Psoas muscle (tissue), 7 donors: ENCODE measurements at regions not wholly inside any gene's neighbourhood (a gene's known extent, or its start where the extent isn't known, plus 50 kb on each side); places are given as distances from the start of the nearest gene placed in this dataset.

Source experiments
- ATAC-seq, 4 donors: fragments of 200-7000 bp; cut with Tn5 transposase; one replicate each; pipeline ENCODE4 v1.9.1; 2020; ENCODE audit warnings: moderate library complexity in 3 of 4, mild to moderate bottlenecking in 2 of 4
- DNase-seq, 2 donors: peaks; one replicate each; pipeline ENCODE4 v3.0.0-alpha.2; 2020
- H3K27ac ChIP-seq: fragments of 200-600 bp; one replicate; pipeline ENCODE4 v1.8.0; 2022
- H3K27me3 ChIP-seq, 3 donors: fragments of 200-600 bp in 1 of 3; one replicate each; pipeline versions ENCODE4 v1.6.1 to v1.8.0; 2013 to 2022; ENCODE audit warnings: low read length in 2 of 3, mild to moderate bottlenecking in 2 of 3, moderate library complexity in 1 of 3; ENCODE audit not compliant: insufficient read depth in 3 of 3
- H3K36me3 ChIP-seq, 2 donors: fragments of 200-600 bp in 1 of 2; one replicate each; pipeline versions ENCODE4 v1.6.1 to v1.8.0; 2013 to 2022; ENCODE audit warnings: low read depth in 1 of 2, mild to moderate bottlenecking in 1 of 2, moderate library complexity in 1 of 2; ENCODE audit not compliant: insufficient read depth in 1 of 2
- H3K4me1 ChIP-seq: fragments of 200-600 bp; one replicate; pipeline ENCODE4 v1.8.0; 2022
- H3K4me3 ChIP-seq: fragments of 200-600 bp; one replicate; pipeline ENCODE4 v1.8.0; 2022; ENCODE audit warnings: mild to moderate bottlenecking
- H3K9me3 ChIP-seq: fragments of 200-600 bp; one replicate; pipeline ENCODE4 v1.8.0; 2022
- CTCF ChIP-seq: fragments of 200-600 bp; IDR thresholded peaks from one replicate; pipeline ENCODE4 v1.8.0; 2022; ENCODE audit warnings: antibody characterized with exemption
- WGBS, 3 donors: extraction: QIAGEN DNeasy Blood & Tissue Kit; methylation state at CpG; one replicate each; pipeline versions ENCODE4 v1.1.6 to v1.1.7; 2013; 5-methylcytosine and 5-hydroxymethylcytosine counted together
- intact Hi-C, 2 donors: fragments of 100-400 bp; cut with DNase I; formaldehyde crosslinking; loops; one replicate each; pipeline versions ENCODE4 v1.11.0 to v1.14.2; 2022
- donor health status: healthy with polysubstance abuse.
- donor health status: DM: no; HTN: no; CAD: no; lungs with moderate emphysema.
- donor health status: Bipolar disorder and iron deficiency.
- donor health status: healthy.
- donor health status: DM: yes; HTN: yes; CAD: no.
- donor health status: DM: no; HTN: no; CAD: no.
- donor health status: DM: yes; HTN: yes; CAD: no.

GRCh38 chr4:62544428-62544827, 1344.3 kb downstream of the ADGRL3 start:
- Histone ChIP-seq H3K27ac (no peak overlapping the region), H3K4me1 (no peaks in the 10 kb centered on the region), H3K27me3 (no peaks in the 10 kb centered on the region), H3K36me3 (no peaks in the 10 kb centered on the region), H3K4me3 (no peak overlapping the region), H3K9me3 (no peaks in the 10 kb centered on the region)
- 73 to 80% (median 73%) methylated on average over 3 of the region's 3 CpGs for WGBS, 3 donors
- DNase-seq, result no peak
- no peak for ATAC-seq
- no peak for TF ChIP-seq CTCF
- intact Hi-C loops, result no loop called here

- 94 to 97% (median 96%) methylated on average over 2 of the region's 2 CpGs for WGBS, 3 donors
These were observed 1342.9 kb downstream of the ADGRL3 start for GRCh38 chr4:62543002-62543401.

GRCh38 chr4:62533573-62533972, 1333.4 kb downstream of the ADGRL3 start:
- intact Hi-C loops, result no loop called here
- TF ChIP-seq CTCF, result no peak
- Histone ChIP-seq H3K27me3 (no peaks in the 10 kb centered on the region), H3K4me3 (no peak overlapping the region), H3K27ac (no peak overlapping the region), H3K9me3 (no peaks in the 10 kb centered on the region), H3K36me3 (no peaks in the 10 kb centered on the region), H3K4me1 (no peaks in the 10 kb centered on the region)
- ATAC-seq (no peak), DNase-seq (no peak)

More at GRCh38 chr4:62543002-62543401, 1342.9 kb downstream of the ADGRL3 start:
- H3K4me1 ChIP-seq, result no peaks in the 10 kb centered on the region
- DNase-seq, result no peak
- H3K9me3 ChIP-seq, result no peaks in the 10 kb centered on the region
- H3K36me3 ChIP-seq, result no peaks in the 10 kb centered on the region
- H3K27ac ChIP-seq, result no peak overlapping the region
- no peak for TF ChIP-seq CTCF
- ATAC-seq, result no peak
- H3K27me3 ChIP-seq, result no peaks in the 10 kb centered on the region
- intact Hi-C loops, result no loop called here
- H3K4me3 ChIP-seq, result no peak overlapping the region

GRCh38 chr4:62531731-62532130, 1331.6 kb downstream of the ADGRL3 start:
- intact Hi-C loops, result no loop called here

More at GRCh38 chr4:62531731-62532130, 1331.6 kb downstream of the ADGRL3 start:
- WGBS, 3 donors, result 61 to 83% (median 73%) methylated on average over 1 of the region's 1 CpG
- Histone ChIP-seq H3K9me3 (no peaks in the 10 kb centered on the region), H3K27ac (no peak overlapping the region), H3K4me1 (no peaks in the 10 kb centered on the region), H3K36me3 (no peaks in the 10 kb centered on the region), H3K4me3 (no peak overlapping the region), H3K27me3 (no peaks in the 10 kb centered on the region)
- TF ChIP-seq CTCF, result no peak
- DNase-seq (no peak), ATAC-seq (no peak)
